Stimulated activated CD4-positive, alpha-beta T cell treated with anti-CD3 and anti-CD28 coated beads, Interleukin-1b, Interleukin-23, amount 100 ng/mL, for 1 hour (primary cell): ENCODE measurements at regions not wholly inside any gene's neighbourhood (a gene's known extent, or its start where the extent isn't known, plus 50 kb on each side); places are given as distances from the start of the nearest gene placed in this dataset.
"Not testable (repeated sequence)": the region's sequence is repeated elsewhere in the genome, so short reads cannot be mapped to it uniquely, and the experiment has no call there.

Experiments used
- DNase-seq, 2 donors: peaks; one replicate each; pipeline ENCODE4 v3.0.0-alpha.2; 2020; ENCODE audit warnings: low read depth in 2 of 2

DNA sequence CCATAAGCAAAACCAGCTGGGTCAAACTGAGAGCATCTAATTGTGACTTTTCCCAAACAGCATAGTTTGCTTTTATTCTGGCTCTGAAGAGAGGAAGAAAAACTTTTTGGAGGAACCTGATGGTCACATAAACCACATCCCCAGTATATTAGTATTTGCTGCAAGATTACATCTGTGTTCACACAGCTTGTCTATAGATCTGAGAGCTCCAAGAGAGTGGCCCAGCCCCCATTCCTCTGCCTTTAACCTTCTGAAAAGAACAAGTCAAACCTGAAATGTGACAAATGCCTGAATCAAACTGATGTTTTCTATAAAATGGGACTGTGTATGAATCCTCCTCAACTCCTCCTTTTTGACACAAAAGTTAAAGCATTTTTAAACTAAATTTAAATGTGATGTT lies 435.2 kb downstream of the ZNF479 start:
- DNase-seq, result not testable (repeated sequence)

DNA sequence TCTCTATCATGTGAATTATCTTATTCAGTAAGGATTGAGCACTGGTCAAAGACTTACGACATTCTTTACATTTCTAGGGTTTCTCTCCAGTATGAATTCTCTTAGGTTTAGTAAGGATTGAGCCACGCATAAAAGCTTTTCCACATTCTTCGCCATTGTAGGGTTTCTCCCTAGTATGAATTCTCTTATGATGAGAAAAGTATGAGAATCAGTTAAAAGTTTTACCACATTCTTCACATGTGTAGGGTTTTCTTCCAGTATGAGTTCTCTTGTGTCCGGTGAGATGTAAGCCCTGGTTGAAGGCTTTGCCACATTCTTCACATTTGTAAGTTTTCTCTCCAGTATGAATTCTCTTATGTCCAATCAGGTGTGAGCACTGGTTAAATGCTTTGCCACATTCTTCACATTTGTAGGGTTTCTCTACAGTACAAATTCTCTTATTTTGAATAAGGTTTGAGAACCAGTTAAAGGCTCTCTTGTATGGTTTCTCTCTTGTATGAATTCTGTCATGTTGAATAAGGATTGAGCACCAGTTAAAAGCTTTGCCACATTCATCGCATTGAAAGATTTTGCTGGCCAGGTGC lies 445.9 kb downstream of the ZNF479 start:
- DNase-seq, result no peak

DNA sequence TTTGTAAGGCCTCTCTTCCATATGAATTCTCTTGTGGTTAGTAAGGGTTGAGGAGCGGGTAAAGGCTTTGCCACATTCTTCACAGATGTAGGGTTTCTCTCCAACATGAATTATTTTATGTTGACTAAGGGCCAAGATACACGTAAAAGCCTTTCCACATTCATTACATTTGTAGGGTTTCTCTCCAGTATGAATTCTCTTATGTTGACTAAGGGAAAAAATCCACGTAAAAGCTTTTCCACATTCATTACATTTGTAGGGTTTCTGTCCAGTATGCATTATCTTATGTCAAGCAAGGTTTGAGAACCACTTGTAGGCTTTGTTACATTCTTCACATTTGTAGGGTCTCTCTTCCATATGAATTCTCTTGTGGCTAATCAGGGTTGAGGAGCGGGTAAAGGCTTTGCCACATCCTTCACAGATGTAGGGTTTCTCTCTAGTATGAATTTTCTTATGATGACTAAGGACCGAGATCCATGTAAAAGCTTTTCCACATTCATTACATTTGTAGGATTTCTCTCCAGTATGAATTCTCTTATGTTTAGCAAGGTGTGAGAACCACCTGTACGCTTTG lies 493.0 kb downstream of the ZNF479 start:
- no peak for DNase-seq

DNA sequence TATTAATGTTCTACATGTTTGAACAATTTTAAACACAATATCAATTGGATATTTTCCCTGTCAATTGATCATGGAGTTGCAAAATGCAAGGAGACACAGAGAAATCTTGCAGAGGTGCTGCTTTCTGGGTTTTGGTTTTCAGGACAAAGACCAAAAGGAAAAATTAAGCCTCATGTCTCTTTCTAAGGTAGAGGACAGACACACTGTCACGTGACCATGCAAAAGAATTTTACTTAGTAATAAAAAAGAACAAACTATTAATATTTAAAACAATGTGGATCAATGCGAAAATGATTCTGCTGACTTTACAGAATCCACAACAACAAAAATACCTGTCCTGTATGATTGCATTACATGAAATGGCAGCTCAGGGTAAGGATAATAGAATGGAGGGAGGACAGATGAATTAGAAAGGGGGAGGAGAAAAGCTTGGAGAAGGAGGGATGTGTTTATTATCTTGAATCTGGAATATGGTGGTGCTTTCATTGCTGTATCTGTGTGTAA lies 493.7 kb upstream of the NUPR2 start:
- no peak for DNase-seq

DNA sequence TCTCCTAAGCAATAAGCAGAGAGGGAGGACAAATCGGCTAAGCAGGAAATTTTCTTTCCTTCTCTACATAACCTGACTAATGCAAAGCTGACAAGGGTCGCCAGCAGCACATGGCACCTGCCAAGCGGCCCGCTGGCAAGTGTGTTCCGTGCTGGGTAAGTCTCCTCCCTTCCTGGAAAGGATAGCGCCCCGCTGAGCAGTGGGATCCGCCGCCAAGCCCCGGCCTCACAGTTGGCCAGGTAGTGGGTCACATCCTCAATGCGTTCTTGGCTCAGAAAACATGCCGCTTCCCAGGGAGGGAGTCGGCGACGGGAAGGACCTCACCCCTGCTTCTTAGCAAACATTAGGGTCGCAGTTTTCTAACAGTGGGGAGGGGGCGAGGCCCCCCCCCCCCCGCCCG lies 488.9 kb upstream of the NUPR2 start:
- no peak for DNase-seq

DNA sequence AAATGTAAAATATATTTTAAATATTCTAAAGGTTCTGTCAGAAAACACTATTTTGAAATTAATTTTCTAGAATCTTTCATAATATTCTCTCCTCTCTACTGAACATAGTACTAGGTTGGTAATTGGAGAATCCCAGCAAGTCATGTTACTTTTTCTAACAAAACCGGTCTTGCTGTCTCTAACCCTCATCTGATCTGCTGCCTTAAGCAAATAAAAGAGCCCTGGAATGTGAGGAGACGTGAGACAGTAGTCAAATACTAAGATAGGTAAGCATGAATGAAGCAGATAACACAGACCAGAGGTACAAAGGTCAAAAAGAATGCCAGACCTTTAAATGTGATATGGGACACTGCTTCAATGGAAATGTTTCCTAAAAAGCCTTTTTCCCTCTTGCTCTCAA lies 462.4 kb upstream of the NUPR2 start:
- DNase-seq, result no peak

DNA sequence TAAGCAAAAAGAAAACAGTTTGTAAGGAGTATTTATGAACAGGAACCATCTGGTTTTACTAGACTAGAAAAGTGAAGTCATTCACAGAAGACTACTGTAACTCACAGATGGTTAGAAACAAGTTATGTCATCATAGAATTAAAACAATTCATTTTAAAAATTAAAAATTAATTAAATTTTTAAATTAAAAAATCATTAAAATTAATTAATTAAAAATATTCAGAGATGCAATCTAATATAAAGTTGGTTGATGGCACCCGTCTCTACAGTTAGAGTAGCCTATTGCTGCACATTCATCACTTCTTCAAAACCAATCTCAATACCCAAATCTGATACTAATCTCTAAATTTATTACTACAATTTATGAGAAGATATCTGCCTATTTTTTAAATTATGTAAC lies 454.8 kb upstream of the NUPR2 start:
- DNase-seq, result no peak

DNA sequence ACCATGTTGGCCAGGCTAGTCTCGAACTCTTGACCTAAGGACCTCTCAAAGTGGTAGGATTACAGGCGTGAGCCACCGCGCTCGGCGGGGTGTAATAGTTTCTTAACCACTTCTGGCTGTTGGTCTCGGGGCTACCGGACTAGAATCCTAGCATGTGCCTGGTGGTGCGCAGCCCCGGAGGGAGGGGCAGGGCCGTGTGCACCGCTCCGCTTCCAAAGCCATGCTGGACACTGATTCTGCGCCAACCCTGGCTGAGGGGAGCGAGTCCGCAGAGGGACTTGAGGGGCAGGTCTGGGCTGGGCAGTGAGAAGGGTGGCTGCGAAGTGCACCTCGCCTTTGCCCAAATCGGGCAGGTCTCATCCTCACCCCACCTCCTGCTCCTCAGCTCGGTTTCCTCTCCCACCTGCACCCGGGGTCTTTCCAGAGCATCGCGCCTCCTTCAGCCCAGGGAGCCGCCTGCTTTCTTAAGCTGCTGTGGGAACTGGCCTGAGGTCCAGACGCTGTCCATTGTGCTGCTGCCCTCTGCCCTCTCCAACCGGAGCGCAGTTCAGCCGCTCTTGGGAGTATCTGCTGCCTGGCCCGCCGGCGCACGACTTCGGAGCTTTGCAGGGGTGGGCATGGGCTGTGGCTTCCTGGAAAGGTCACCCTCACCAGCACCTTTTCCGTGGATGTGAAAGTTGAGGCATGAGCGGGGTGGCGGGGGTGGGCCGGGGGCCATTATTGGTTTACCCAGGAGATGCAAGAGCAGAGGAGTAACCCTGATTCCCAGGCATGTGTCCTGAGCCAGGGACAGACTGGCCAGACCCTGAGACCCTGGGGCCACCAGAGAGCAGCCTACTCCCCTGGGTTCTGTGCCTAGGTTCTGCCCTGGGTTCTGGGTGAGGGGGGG lies 422.6 kb upstream of the NUPR2 start:
- no peak for DNase-seq

DNA sequence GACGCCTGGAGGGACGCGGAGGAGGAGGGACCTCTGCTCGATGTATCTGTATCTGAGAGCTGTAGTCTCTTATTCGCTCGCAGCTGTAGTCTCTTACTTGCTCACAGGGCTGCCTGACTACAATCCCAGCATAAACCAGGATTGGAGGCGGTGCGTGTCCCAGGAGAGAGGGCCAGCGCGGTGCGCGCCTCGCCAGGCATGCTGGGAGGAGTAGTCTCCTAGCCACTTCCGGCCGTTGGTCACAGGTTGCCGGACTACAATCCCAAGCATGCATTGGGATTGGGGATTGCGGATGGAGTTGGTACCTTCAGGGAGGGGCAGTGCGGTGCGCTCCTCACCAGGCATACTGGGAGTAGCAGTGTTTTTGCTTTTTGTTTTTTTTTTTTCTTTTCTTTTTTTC lies 421.7 kb upstream of the NUPR2 start:
- no peak for DNase-seq

DNA sequence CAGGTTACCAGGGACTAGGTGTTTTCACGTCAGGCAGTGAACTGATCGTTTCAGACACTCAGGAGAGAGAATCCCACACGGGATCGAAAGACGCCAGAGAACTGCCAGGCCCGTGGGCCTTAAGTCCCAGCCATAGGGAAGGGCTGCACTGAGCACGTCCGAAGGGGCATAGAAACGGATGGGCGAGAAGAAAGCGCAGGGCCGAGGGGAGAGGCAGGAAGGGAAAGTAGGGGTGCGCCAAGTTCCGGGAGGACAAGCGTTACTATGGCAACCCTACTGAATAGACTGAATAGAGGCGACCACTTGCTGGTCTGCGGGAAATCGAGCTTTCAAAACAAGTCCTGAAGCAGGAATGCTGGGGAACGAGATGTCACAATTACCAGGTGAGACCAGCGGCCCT lies 421.3 kb upstream of the NUPR2 start:
- no peak for DNase-seq

DNA sequence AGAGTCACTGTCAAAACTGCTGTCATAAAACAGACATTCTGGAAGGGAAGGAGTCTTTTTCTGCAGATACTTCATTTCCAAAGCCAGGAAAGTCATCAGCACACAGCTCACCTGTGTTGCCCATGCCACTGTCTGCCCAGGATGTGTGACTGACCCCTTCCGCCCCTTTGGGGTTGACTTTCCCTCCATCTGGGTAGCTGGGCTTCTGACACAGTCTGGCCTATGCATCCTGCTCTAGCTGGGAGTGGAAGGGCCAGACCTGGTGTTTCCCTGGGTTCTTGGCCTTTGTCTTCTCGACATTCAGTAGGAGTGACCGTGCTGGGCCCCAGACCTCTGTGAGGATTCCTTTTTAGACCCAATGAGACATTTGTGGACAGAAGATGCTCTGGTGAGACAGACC lies 378.9 kb upstream of the NUPR2 start:
- DNase-seq, result no peak

DNA sequence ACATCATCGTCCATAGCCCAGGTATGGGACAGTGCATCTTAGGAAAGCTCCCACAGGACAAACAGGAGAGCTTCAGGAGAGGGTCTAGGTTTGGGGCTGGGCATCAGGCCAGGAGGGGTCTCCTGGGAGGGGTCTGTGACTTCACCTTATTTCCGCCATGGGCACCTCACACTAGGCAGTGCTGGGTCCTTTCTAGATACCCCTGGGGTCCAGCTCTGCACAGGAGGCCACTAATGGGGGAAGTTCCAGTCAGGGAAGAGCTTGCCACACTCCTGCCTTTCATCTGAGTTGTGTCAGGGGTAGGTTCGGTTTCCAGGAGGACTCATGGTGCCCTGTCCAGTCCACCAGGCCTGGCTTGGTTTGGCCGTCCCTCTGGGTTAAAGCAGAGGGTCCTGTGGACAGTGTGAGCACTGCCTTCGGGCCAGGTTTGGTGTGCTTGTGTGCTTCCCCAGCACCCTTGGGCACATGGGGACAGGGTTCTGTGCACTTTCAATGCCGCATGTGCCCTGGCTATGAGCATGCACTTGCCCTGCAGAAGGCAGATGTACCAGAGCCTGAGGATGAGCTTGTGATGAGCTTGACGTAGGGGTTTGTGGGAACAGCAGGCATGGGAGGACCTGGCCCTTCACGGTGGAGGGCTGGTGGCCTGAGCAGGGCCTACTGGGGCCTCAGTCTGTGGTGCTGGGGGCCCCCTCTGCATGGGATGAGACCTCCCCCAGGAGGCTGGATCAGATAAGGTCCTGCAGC lies 377.7 kb upstream of the NUPR2 start:
- DNase-seq, result no peak

DNA sequence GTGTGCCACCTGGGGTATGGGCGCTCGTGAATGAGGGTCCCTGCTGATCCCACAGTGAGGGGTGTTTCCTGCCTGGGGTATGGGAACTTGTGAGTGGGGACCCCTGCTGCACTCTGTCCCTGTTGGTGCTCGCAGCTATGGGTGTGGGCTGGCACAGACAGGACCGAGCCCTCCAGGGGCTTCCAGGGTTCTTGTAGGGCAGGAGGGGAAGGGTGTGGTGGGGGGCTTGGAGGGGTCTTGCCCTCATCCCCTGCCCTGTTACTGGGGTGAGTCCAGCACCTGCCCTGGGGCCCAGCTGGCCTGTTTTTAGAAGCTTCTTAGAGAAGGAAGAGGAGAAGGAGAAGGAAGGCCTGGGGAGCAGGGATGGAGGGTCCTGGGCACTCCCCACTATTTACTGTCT lies 377.0 kb upstream of the NUPR2 start:
- no peak for DNase-seq

DNA sequence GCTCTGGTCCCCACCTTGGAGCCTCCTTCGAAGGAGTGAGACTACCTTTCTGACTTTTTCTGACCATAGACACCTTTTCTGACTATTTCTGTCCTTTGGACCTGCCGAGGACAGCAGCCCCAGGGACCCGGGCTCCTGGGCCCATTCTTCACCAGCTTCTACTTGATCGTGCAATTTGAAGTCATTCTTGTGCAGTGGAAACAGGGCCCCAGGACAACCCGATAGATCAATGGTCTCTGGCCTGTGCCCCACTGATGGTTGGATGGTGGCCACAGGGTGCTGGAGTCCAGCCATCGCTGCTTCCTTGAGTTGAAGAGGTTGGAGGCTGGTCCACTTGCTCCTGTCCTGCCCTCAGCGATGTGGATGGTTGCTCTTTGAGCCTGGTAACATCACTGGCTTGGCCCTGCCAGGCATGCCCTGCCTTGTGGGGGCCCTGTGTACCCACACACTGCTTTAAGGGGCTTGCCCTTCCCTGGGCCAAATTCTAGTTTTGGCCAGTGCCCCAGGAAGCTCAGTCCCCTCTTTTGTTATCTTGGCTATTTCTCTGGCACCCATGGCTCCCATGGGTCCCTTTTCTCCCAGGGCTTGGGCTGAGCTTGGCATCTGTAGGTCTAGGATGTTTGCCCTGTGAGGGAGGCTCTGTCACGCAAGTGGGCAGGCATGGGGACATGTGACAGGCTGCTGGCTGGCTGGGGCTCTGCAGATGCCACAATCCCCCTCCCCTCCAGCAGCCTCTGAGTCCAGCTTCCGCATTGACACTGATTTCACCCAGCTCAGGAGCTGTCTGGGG lies 375.6 kb upstream of the NUPR2 start:
- DNase-seq, result no peak

DNA sequence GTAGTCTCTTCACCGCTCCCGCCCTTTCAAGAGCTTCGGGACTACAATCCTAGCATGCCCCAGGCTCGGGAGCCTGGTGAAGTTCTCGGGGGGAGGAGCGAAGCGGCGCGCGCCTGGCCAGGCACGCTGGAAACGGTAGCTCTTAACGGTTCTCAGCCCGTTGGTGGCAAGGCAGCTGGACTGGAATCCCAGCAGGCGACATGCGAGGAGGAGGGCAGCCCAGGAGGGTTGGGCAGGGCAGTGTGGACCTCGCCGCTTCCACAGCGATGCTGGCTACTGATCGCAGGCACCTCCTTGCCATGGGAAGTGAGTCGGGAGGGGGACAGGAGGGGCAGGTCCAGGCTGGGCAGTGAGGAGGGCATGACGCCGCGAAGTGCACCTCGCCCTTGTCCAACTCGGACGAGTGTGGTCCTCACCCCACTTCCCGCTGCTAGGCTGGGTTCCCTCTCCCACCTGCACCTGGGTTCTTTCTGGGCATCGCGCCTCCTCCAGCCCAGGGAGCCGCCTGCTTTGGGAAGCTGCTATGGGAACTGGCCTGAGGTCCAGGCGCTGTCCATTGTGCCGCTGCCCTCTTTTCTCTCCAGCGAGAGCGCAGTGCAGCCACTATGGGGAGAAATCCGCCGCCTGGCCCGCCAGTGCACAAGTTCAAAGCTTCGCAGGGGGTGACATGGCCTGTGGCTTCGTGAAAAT lies 367.8 kb upstream of the NUPR2 start:
- no peak for DNase-seq

DNA sequence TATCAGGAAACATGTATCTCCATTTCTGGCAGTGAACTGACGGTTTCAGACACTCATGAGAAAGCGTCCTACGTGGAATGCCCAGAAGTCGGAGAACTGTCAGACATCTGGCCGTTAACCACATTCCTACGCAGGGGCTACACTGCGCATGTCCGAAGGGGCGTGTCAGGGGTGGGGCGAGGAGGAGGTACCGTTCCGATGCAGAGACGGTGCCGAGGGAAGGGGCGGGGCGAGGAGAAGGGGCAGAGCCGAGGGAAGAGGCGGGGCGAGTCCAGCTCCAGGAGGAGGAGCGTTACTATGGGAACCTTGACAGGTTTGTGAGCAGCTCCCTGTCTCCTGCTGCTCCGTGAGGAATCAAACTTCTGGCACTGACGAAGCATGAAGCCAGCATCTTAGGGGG lies 366.9 kb upstream of the NUPR2 start:
- no peak for DNase-seq

DNA sequence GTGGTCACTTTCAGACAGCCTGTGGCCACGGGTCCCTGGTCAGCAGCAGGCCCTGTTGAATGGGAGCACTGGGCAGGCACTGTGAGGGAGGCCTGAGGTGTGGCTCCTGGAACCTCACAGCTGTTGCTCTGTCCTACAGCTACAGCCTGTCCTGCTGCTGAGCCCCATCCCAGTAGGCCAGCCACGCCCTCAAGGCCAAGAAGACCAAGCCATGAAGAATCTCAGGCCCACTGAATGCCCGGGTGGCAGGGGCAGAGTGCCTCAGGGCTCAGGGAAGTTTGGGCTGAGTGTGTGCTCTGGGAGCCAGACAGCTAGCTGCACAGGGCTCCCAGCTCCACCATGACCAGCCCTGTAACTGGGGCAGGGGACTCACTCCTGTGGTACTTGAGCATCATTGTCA lies 363.5 kb upstream of the NUPR2 start:
- no peak for DNase-seq

DNA sequence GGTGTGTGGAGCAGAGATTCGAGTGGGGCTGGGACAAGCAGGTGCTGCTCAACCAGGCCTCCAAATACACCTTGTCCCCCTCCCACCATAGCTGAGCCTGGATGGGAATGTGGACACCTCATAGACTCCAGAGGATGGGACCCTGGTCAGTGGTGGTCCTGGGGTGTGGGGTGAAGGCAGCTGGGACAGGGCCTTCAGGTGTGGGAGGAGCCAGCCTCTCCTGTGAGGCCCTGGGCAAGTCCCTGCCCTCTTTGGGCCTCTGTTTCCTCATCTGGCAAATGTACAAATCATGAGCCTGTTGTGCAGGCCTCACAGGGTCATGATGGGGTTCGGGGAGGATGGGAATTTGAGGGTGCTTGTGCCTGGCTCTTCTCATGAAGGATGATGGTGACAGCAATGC lies 362.9 kb upstream of the NUPR2 start:
- no peak for DNase-seq

DNA sequence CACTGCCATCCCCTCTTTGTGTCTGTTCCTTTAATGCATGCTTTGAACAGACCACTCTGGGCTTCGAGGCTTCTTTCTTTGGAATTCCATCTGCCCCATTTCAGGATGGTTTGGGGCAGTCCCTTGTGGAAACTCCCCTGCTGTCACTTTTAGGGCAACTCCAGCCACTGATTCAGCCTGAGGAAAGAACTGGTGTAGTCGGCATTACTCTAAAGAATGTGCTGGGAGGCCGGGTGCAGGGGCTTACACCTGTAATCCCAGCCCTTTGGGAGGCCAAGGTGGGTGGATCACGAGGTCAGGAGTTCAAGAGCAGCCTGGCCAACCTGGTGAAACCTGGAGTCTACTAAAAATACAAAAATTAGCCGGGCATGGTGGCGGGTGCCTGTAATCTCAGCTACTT lies 358.1 kb upstream of the NUPR2 start:
- no peak for DNase-seq

DNA sequence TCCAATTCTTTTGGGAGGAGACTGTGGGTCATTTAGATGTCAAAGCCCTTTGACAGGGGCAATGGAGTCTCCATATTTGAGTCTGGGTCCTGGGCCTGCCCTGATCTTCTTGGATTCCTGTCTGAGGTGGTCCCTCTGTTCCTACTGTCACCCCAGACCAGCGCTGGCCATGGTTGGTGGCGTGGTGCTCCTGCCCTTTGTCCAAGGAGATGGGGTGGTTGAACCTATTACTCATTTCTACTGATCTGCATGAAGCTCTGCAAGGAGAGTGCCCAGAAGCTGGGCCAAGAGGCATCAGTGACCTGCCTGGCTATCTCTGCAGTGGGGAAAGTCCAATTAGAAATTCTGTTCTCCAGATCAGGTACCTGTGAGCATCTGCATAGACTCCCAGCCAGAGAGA lies 355.6 kb upstream of the NUPR2 start:
- no peak for DNase-seq
